HepG2 (cell line): ENCODE measurements at regions not wholly inside any gene's neighbourhood (a gene's known extent, or its start where the extent isn't known, plus 50 kb on each side); places are given as distances from the start of the nearest gene placed in this dataset.

Experiments used
- ATAC-seq: fragments of 200-7000 bp; cut with Tn5 transposase; 3 replicates; pipeline ENCODE4 v1.9.1; 2020; ENCODE audit warnings: mild to moderate bottlenecking, moderate library complexity
- BruUV-seq: library from RNA; stranded (reverse); fragments of 400-500 nt; replicated peaks from 2 replicates; lab custom pipeline; 2021; lab: Mats Ljungman, UMichigan
- CTCF ChIA-PET: fragments of 300-600 bp; formaldehyde crosslinking; extraction: SDS; loops from one replicate; lab custom pipeline; 2021; ENCODE audit warnings: low total read pairs, inconsistent platforms, low intra/inter-chr PET ratio; lab: Yijun Ruan, JAX
- POLR2A ChIA-PET: fragments of 350-600 bp; sonication (Branson Sonifier 250); formaldehyde crosslinking; loops from one replicate; lab custom pipeline; 2020; ENCODE audit warnings: antibody characterized with exemption, inconsistent platforms; lab: Yijun Ruan, JAX
- DNase-seq: peaks from one replicate; pipeline ENCODE4 v3.0.0-alpha.2; 2015; ENCODE audit warnings: low spot score
- FAIRE-seq: peaks from 3 replicates; lab custom pipeline; 2011; peaks lifted over from hg19 to GRCh38; lab: Jason Lieb, UNC
- H2AFZ ChIP-seq: one replicate; pipeline ENCODE4 v1.6.1; 2011; ENCODE audit warnings: low read length, inconsistent platforms
- H3K27ac ChIP-seq: fragments of 300-600 bp; 3 replicates; pipeline ENCODE4 v1.8.0; 2011; ENCODE audit warnings: mixed run types, mild to moderate bottlenecking, mixed read lengths, low read length, inconsistent platforms; ENCODE audit not compliant: insufficient read depth; ENCODE audit errors: extremely low read length
- H3K27me3 ChIP-seq, 2 experiments: fragments of 200-600 bp in 1 of 2; 2 replicates in 1 of 2; 3 replicates in 1 of 2; pipeline versions ENCODE4 v1.6.0 to v1.8.0; 2011; ENCODE audit warnings: low read length in 2 of 2, mild to moderate bottlenecking in 2 of 2, moderate library complexity in 2 of 2, inconsistent platforms in 1 of 2; ENCODE audit not compliant: insufficient read depth in 2 of 2, control insufficient read depth in 1 of 2
- H3K36me3 ChIP-seq, 2 experiments: fragments of 200-600 bp in 1 of 2; replicated peaks in 1 of 2; 2 replicates in 1 of 2; 3 replicates in 1 of 2; pipeline versions ENCODE4 v1.5.1 to v1.8.0; 2011; ENCODE audit warnings: low read length in 2 of 2, inconsistent platforms in 1 of 2; ENCODE audit not compliant: insufficient read depth in 2 of 2, control insufficient read depth in 1 of 2
- H3K4me1 ChIP-seq: 2 replicates; pipeline ENCODE4 v1.5.1; 2012; ENCODE audit warnings: low read length, inconsistent platforms; ENCODE audit not compliant: insufficient read depth
- H3K4me2 ChIP-seq: 2 replicates; pipeline ENCODE4 v1.6.0; 2011; ENCODE audit warnings: low read depth, low read length, inconsistent platforms
- H3K4me3 ChIP-seq, 3 experiments: fragments of 200-600 bp in 1 of 3; sonication (generic), shearing (Covaris generic) in 1 of 3; replicated peaks in 1 of 3; 2 replicates each; pipeline ENCODE4 v1.5.1; 2011 to 2016; ENCODE audit warnings: low read length in 3 of 3, inconsistent platforms in 2 of 3, low read depth in 2 of 3, mild to moderate bottlenecking in 2 of 3, control low read depth in 1 of 3, mixed read lengths in 1 of 3; ENCODE audit not compliant: insufficient read depth in 1 of 3
- H3K79me2 ChIP-seq: one replicate; pipeline ENCODE4 v1.6.1; 2011; ENCODE audit warnings: low read length, inconsistent platforms; ENCODE audit not compliant: insufficient read depth
- H3K9ac ChIP-seq: 2 replicates; pipeline ENCODE4 v1.6.0; 2011; ENCODE audit warnings: mild to moderate bottlenecking, low read depth, low read length, inconsistent platforms; ENCODE audit not compliant: insufficient read depth
- H3K9me3 ChIP-seq: 2 replicates; pipeline ENCODE4 v1.5.1; 2012; ENCODE audit warnings: mild to moderate bottlenecking, low read length
- H4K20me1 ChIP-seq: 2 replicates; pipeline ENCODE4 v1.6.0; 2011; ENCODE audit warnings: inconsistent platforms, mild to moderate bottlenecking, low read length, moderate library complexity; ENCODE audit not compliant: insufficient read depth
- HES4 ChIP-seq: sonication (generic); formaldehyde crosslinking; IDR thresholded peaks from 2 replicates; pipeline ENCODE4 v1.9.0; 2021; ENCODE audit warnings: mild to moderate bottlenecking, missing genetic modification reagents, borderline replicate concordance
- MBNL3 ChIP-seq: fragments of 250-450 bp; sonication (Bioruptor Pico); conservative IDR thresholded peaks from 2 replicates; pipeline ENCODE4 v1.8.0; 2022; ENCODE audit warnings: mild to moderate bottlenecking, inconsistent platforms
- ZNF619 ChIP-seq: sonication (generic); formaldehyde crosslinking; IDR thresholded peaks from 2 replicates; pipeline ENCODE4 v1.4.0; 2020; ENCODE audit warnings: mild to moderate bottlenecking, missing genetic modification reagents
- in situ Hi-C: cut with HindIII; loops from 2 replicates; pipeline ENCODE4 v1.10.0; 2017; ENCODE audit warnings: low pct_unique_long_range_greater_than_20kb; ENCODE audit not compliant: extremely low pct_ligation_motif_present
- intact Hi-C: fragments of 100-400 bp; cut with micrococcal nuclease; formaldehyde crosslinking; loops from one replicate; pipeline ENCODE4 v1.10.0; 2022; ENCODE audit not compliant: unreplicated experiment

GRCh38 chr12:98020376-98020775 is 495.0 kb upstream of the TMPO start:
- FAIRE-seq = no peak
- no peaks in the 10 kb centered on the region for H4K20me1 ChIP-seq
- no peaks in the 10 kb centered on the region for H3K36me3 ChIP-seq
- no peaks in the 10 kb centered on the region for H3K79me2 ChIP-seq
- no peak overlapping the region for H3K4me3 ChIP-seq
- no peaks in the 10 kb centered on the region for H3K4me1 ChIP-seq
- CTCF ChIA-PET = no interaction called here
- in situ Hi-C loops (loop anchor here (25.0 kb wide), 1 partner anchor 1033 kb away; no protein-coding TSS in a partner anchor), intact Hi-C loops (no loop called here)
- BruUV-seq = no TSS peak
- TF ChIP-seq HES4 (no peak), ZNF619 (no peak)
- no peak overlapping the region for H3K9ac ChIP-seq
- H3K27ac ChIP-seq = no peak overlapping the region
- no peak overlapping the region for H3K4me2 ChIP-seq
- DNase-seq = no peak
- POLR2A ChIA-PET = no interaction called here
- no peaks in the 10 kb centered on the region for H3K9me3 ChIP-seq
- ATAC-seq = no peak
- no peaks in the 10 kb centered on the region for H3K27me3 ChIP-seq
- H2AFZ ChIP-seq = no peak overlapping the region

GRCh38 chr12:98022961-98023360 is 492.4 kb upstream of the TMPO start:
- POLR2A ChIA-PET = no interaction called here
- intact Hi-C loops = no loop called here
- H3K36me3 ChIP-seq = no peaks in the 10 kb centered on the region
- H3K4me1 ChIP-seq = no peaks in the 10 kb centered on the region
- no peak for FAIRE-seq
- H3K9me3 ChIP-seq = no peaks in the 10 kb centered on the region
- ATAC-seq = no peak
- H3K9ac ChIP-seq = no peak overlapping the region
- no peak overlapping the region for H3K4me2 ChIP-seq
- H3K27ac ChIP-seq = no peak overlapping the region
- no peaks in the 10 kb centered on the region for H3K79me2 ChIP-seq
- no peak overlapping the region for H3K4me3 ChIP-seq
- no TSS peak for BruUV-seq
- H2AFZ ChIP-seq = no peak overlapping the region
- no peaks in the 10 kb centered on the region for H4K20me1 ChIP-seq
- TF ChIP-seq MBNL3 (CRISPR knock-in tag) = no peak
- in situ Hi-C loops = loop anchor here (25.0 kb wide), 1 partner anchor 1036 kb away; no protein-coding TSS in a partner anchor
- H3K27me3 ChIP-seq = no peaks in the 10 kb centered on the region
- no peak for DNase-seq
- CTCF ChIA-PET = no interaction called here
